ENCODE measurements at regions not wholly inside any gene's neighbourhood (a gene's known extent, or its start where the extent isn't known, plus 50 kb on each side); places are given as distances from the start of the nearest gene placed in this dataset.

GRCh38 chr12:97182769-97183168, 275.7 kb downstream of the NEDD1 start:
- no peak for DNase-seq

- DNase-seq, result no peak
These were observed 277.2 kb downstream of the NEDD1 start for GRCh38 chr12:97184127-97184773.

GRCh38 chr12:97185567-97185966, 277.0 kb upstream of the RMST start:
- DNase-seq, result no peak

- DNase-seq, result no peak
These were observed 268.1 kb upstream of the RMST start for GRCh38 chr12:97194546-97194945.

GRCh38 chr12:97200181-97200580, 262.4 kb upstream of the RMST start:
- DNase-seq, result no peak

GRCh38 chr12:97203408-97203807, 259.2 kb upstream of the RMST start:
- no peak for DNase-seq

GRCh38 chr12:97209997-97210396, 252.6 kb upstream of the RMST start:
- DNase-seq, result no peak

- no peak for DNase-seq
These were observed 251.1 kb upstream of the RMST start for GRCh38 chr12:97211416-97211930.

GRCh38 chr12:97216848-97217247, 245.8 kb upstream of the RMST start:
- DNase-seq, result no peak

GRCh38 chr12:97222391-97222790, 240.2 kb upstream of the RMST start:
- no peak for DNase-seq

GRCh38 chr12:97223419-97223818, 239.2 kb upstream of the RMST start:
- DNase-seq, result no peak

GRCh38 chr12:97229004-97229403, 233.6 kb upstream of the RMST start:
- DNase-seq, result peak; percentile 93

GRCh38 chr12:97235102-97235501, 227.5 kb upstream of the RMST start:
- DNase-seq, result no peak

GRCh38 chr12:97246368-97246767, 216.2 kb upstream of the RMST start:
- DNase-seq, result no peak

- DNase-seq, result no peak
These were observed 212.1 kb upstream of the RMST start for GRCh38 chr12:97250483-97250882.

GRCh38 chr12:97257726-97258125, 204.9 kb upstream of the RMST start:
- DNase-seq, result no peak

- DNase-seq, result no peak
These were observed 203.5 kb upstream of the RMST start for GRCh38 chr12:97259098-97259497.

GRCh38 chr12:97260786-97261185, 201.8 kb upstream of the RMST start:
- DNase-seq, result peak; percentile 47

- no peak for DNase-seq
These were observed 195.4 kb upstream of the RMST start for GRCh38 chr12:97267166-97267565.

GRCh38 chr12:97267594-97268202, 194.9 kb upstream of the RMST start:
- DNase-seq, result no peak

GRCh38 chr12:97272471-97272870, 190.1 kb upstream of the RMST start:
- DNase-seq, result no peak

- DNase-seq, result no peak
These were observed 188.2 kb upstream of the RMST start for GRCh38 chr12:97274386-97274785.

- no peak for DNase-seq
These were observed 187.3 kb upstream of the RMST start for GRCh38 chr12:97275256-97275655.

- DNase-seq, result no peak
These were observed 186.6 kb upstream of the RMST start for GRCh38 chr12:97275728-97276590.
